CD4-positive, alpha-beta T cell treated with Interleukin-15 for 1 hour (primary cell): ENCODE measurements at regions not wholly inside any gene's neighbourhood (a gene's known extent, or its start where the extent isn't known, plus 50 kb on each side); places are given as distances from the start of the nearest gene placed in this dataset.

Source experiments
- DNase-seq: peaks from one replicate; pipeline ENCODE4 v3.0.0-alpha.2; 2020

GRCh38 chr2:226376516-226377180, 423.0 kb downstream of the IRS1 start:
- no peak for DNase-seq

GRCh38 chr2:226366920-226367319, 432.7 kb downstream of the IRS1 start:
- no peak for DNase-seq

GRCh38 chr2:226364217-226364616, 435.4 kb downstream of the IRS1 start:
- DNase-seq, result no peak

GRCh38 chr2:226362980-226363379, 436.6 kb downstream of the IRS1 start:
- no peak for DNase-seq

GRCh38 chr2:226360658-226361057, 439.0 kb downstream of the IRS1 start:
- DNase-seq, result no peak

GRCh38 chr2:226358688-226359087, 440.9 kb downstream of the IRS1 start:
- no peak for DNase-seq

- no peak for DNase-seq
Measured at GRCh38 chr2:226357816-226358215, 441.8 kb downstream of the IRS1 start.

- DNase-seq, result no peak
Measured at GRCh38 chr2:226355600-226355999, 444.0 kb downstream of the IRS1 start.

GRCh38 chr2:226354434-226354833, 445.2 kb downstream of the IRS1 start:
- DNase-seq, result no peak

- no peak for DNase-seq
Measured at GRCh38 chr2:226352941-226353560, 446.6 kb downstream of the IRS1 start.

GRCh38 chr2:226351711-226352110, 447.9 kb downstream of the IRS1 start:
- DNase-seq, result no peak

GRCh38 chr2:226339616-226340015, 460.0 kb downstream of the IRS1 start:
- DNase-seq, result no peak

GRCh38 chr2:226338825-226339224, 460.8 kb downstream of the IRS1 start:
- no peak for DNase-seq

- DNase-seq, result no peak
Measured at GRCh38 chr2:226337941-226338600, 461.5 kb downstream of the IRS1 start.

GRCh38 chr2:226336283-226336682, 463.3 kb downstream of the IRS1 start:
- no peak for DNase-seq

GRCh38 chr2:226334981-226335720, 464.5 kb downstream of the IRS1 start:
- DNase-seq, result no peak

- DNase-seq, result no peak
Measured at GRCh38 chr2:226333388-226333787, 466.2 kb downstream of the IRS1 start.

GRCh38 chr2:226330206-226330605, 469.4 kb downstream of the IRS1 start:
- DNase-seq, result no peak

- DNase-seq, result no peak
Measured at GRCh38 chr2:226329180-226329579, 470.4 kb downstream of the IRS1 start.

- DNase-seq, result no peak
Measured at GRCh38 chr2:226327830-226328229, 471.8 kb downstream of the IRS1 start.

GRCh38 chr2:226325526-226325925, 474.1 kb downstream of the IRS1 start:
- DNase-seq, result no peak

GRCh38 chr2:226320076-226320948, 479.3 kb downstream of the IRS1 start:
- no peak for DNase-seq

- DNase-seq, result no peak
Measured at GRCh38 chr2:226317970-226318369, 481.6 kb downstream of the IRS1 start.
